Erythroblast (primary cell): ENCODE measurements at regions not wholly inside any gene's neighbourhood (a gene's known extent, or its start where the extent isn't known, plus 50 kb on each side); places are given as distances from the start of the nearest gene placed in this dataset.

Experiments
- DNase-seq, 2 experiments: peaks; one replicate each; lab custom pipeline; 2025; lab: John Stamatoyannopoulos, UW
- GATA1 ChIP-seq: IDR thresholded peaks from 2 replicates; pipeline ENCODE4 v1.6.1; 2011; ENCODE audit warnings: low read depth, mild to moderate bottlenecking, control low read depth, low read length, moderate library complexity
- POLR2A ChIP-seq: IDR thresholded peaks from 2 replicates; pipeline ENCODE4 v1.6.1; 2011; ENCODE audit warnings: mild to moderate bottlenecking, low read length

- no peak for DNase-seq
- TF ChIP-seq GATA1 (no peak), POLR2A (no peak)
Observed at GRCh38 chr14:49199159-49199558, 387.0 kb downstream of the RPS29 start.

DNA sequence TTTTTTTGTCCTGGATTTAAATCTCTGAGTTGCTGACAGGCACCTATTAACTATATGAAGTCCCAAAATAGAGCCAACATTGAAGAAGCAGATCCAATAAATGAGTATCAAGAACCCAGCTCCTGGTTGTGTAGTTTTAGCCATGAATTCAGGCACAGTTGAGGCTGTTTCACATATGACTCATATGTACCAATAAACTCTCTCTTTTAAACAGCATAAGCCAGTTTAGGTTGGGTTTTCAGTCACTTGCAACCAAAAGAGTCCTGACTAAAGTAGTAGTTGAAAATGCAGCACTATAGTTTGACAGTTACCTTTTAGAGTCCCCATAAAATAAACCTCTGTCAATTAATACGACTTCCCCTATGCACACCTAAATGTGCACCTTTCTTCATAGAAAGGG is 389.9 kb downstream of the RPS29 start:
- no peak for DNase-seq
- no peak for TF ChIP-seq GATA1
- TF ChIP-seq POLR2A: no peak

GRCh38 chr14:49194067-49194466 is 392.1 kb downstream of the RPS29 start:
- TF ChIP-seq GATA1: no peak
- TF ChIP-seq POLR2A: no peak
- DNase-seq: no peak

DNA sequence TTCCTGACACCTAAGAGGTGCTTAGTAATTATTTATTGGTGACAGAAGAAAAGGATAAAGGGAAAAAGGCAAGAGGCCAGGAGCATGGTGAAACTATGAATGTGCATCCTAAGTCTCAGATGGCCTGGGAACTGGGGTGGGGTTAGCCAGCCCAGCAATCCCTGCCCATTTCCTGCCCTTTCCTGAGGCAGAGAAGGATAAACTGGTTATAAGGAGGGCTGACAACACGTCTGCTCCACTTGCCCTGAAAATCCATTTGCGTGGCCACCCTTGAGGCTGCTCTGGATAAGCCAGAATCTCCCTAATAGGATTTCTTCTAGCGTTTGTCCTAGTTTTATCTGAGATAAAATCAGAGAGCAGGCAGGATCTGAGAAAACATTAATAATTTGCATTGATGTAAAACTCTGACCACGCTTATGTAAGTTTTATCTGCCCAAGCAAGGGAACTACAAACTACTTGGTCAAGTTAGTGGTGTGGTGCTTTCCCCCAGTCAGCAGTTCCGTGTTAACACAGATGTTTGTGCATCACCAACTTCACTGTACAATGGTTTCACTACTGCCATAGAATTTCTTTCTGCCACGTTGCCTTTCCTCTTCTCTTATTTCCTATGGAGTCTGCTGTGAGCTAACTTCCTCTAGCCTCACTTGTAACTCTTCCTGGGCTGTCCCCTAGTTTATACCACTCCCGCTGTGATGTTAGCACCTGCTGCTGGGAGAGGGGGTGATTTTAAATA is 392.7 kb downstream of the RPS29 start:
- no peak for DNase-seq
- TF ChIP-seq GATA1 (no peak), POLR2A (no peak)

DNA sequence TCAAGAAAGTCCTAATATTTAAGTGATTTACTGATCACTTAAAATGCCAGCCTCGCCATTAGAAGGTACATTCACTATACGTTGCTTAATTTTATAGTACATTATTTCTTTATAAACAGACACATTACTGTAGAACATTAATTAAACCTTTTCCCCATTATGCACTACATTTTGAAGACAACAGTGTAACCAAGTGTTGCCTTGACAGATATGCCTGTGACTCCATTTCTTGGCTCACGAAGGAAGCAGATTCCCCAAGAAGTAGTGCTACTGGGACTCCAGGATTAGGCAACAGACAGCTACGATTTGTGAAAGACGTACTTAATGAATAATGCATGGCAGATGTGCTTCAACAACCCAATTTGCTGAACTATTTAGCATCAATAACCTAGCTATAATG is 394.8 kb downstream of the RPS29 start:
- no peak for DNase-seq
- TF ChIP-seq POLR2A (no peak), GATA1 (no peak)

DNA sequence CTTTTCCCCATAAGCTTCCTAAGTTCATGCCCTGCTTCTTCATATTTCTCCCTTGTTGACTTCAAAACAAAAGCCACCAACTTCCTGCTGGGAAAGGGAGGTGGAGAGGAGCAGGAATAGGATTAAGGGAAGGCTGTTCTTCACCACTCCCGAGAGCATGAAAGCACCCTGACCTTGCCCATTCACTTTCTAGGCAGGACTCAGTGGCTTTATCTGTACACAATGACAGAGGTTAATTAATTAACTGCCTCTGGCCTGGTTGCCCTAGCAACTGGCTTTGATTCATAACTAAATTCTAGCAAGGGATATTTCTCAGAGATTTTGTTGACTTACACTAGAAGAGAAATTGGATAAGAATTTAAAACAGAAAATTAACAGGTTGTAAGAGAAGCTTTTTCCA is 396.8 kb downstream of the RPS29 start:
- no peak for DNase-seq
- no peak for TF ChIP-seq GATA1
- TF ChIP-seq POLR2A: no peak

DNA sequence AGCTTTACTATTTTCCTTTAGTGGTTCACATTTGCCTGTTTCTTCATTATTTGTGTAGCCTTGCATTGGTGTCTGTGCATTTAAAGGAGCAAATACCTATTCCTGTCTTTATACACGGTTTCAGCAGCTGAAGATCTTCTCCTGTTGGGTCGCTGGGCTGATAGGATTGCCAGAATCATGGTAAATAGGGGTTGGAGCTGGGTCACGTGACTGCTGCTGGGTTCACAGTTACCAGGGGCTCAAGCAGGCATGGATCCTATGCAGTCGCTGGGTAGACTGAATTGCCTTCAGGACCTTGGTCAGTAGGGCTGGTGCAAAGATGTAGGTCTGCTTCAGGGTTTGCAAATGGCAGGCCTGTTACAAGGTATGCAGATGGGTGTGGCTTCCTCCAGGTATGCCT is 398.4 kb downstream of the RPS29 start:
- TF ChIP-seq POLR2A: no peak
- TF ChIP-seq GATA1: no peak
- DNase-seq: no peak

GRCh38 chr14:49173765-49174373 is 412.3 kb downstream of the RPS29 start:
- no peak for TF ChIP-seq GATA1
- TF ChIP-seq POLR2A: no peak
- peak; percentile 57 to 78 for DNase-seq

DNA sequence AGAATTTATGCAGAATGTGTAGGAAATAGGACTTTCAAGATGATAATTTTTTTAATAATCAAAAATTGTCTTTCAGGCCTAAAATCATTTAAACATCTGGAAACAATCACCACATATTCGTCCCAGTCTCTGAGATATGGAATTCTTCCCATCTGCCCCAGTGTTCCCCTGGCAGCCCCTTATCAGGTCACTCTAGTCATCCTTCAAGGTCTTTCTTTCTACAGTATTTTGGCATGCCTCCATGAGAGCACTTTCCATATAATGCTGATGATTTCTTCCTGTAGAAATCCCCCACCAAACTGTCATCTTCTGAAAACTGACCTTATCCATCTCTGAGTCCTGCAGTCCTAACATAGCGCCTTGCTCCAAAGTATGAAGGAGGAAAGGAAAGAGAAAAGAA is 422.1 kb downstream of the RPS29 start:
- TF ChIP-seq GATA1: no peak

GRCh38 chr14:49160983-49161382 is 425.2 kb downstream of the RPS29 start:
- no peak for TF ChIP-seq POLR2A
- no peak for TF ChIP-seq GATA1

More for the DNA sequence above, 422.1 kb downstream of the RPS29 start:
- DNase-seq: no peak

DNA sequence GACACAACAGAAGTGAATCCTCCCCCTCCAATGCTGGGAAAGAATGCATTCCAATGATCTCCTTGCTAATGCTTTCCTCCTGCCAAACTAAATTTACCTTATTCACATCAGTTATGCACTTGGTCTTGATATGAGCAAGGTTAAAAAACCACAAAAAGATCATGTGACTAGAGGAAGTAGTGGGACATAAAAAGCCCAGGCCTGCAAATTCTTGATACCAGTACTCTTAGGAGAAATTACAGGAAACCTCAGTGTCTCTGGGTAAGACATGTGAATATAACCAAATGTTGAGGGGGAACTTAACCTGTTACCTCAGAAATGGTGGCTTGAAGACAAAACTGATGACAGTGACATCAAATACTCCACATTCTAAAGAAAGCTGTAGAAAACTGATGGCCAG is 427.1 kb downstream of the RPS29 start:
- TF ChIP-seq GATA1: no peak
- no peak for TF ChIP-seq POLR2A
- no peak for DNase-seq

More at GRCh38 chr14:49160983-49161382, 425.2 kb downstream of the RPS29 start:
- DNase-seq: no peak

- DNase-seq: no peak
- no peak for TF ChIP-seq GATA1
Observed at GRCh38 chr14:49139593-49139992, 446.6 kb downstream of the RPS29 start.

GRCh38 chr14:49134940-49135339 is 451.2 kb downstream of the RPS29 start:
- TF ChIP-seq GATA1: no peak
- DNase-seq: peak in 1 of 2 experiments; percentile 11

DNA sequence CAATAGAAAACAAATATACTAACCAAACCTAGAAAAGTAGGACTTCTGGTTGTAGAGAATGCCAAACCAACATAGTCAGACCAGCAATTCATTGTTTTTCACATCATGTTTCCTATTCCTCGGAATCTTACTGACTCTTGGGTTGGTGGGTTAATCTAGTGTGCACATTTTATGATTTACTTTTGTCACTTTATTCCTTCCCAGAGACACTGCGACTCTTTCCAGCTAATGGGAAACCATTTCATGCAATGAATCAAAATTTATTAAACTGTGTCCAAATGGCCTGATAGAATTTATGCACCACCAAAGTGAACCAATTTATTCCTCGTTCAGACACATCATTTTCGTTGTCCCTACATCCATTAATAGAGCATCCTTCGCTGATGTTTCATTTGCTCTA is 464.9 kb downstream of the RPS29 start:
- DNase-seq: no peak
- TF ChIP-seq POLR2A (no peak), GATA1 (no peak)

DNA sequence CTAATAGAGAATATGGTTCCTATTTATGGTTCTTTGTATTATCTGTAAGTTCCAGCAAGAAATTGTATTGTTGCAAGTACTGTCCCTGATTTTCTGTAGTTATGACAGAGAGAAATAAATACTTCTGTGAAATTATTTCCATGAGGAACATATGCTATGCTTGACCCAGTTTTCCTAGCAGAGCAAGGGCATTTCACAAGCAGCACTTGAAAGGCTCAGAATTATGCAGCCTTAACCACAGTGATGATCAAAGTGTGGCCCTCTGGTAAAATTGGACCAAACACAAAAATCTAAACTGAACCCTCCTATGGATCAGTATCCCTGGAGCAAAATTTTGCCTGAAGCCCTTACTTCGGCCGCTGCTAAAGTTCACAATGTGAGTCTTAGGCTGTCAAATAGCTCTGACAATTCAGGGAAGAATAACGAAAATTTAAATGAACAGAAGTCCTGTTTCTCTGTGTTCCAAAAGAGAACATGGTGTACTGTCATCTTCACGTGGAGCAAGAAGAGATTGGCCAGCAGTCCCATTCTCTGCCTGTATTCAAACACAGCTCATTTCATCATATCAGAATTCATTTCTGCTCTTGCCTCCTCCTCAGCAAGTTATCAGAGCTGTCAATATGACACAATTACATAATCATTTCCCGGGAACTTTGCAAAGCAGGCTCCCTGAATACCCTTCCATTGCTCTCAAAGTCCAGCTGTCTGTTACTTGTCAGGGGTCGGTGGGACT is 471.9 kb downstream of the RPS29 start:
- TF ChIP-seq GATA1 (no peak), POLR2A (no peak)
- no peak for DNase-seq
